Iris pigment epithelial cell (primary cell): ENCODE measurements at regions not wholly inside any gene's neighbourhood (a gene's known extent, or its start where the extent isn't known, plus 50 kb on each side); places are given as distances from the start of the nearest gene placed in this dataset.

Experiments
- DNase-seq: peaks from one replicate; pipeline ENCODE4 v3.0.0-alpha.2; 2011; ENCODE audit warnings: low read depth

- DNase-seq = no peak
These were observed 514.6 kb downstream of the ZNF608 start for GRCh38 chr5:124231802-124232201.

GRCh38 chr5:124231230-124231629 is 515.2 kb downstream of the ZNF608 start:
- DNase-seq = no peak

GRCh38 chr5:124230456-124230855 is 516.0 kb downstream of the ZNF608 start:
- DNase-seq = no peak

- DNase-seq = no peak
These were observed 517.1 kb downstream of the ZNF608 start for GRCh38 chr5:124229352-124229751.

GRCh38 chr5:124227914-124228313 is 518.5 kb downstream of the ZNF608 start:
- no peak for DNase-seq

- DNase-seq = no peak
These were observed 526.0 kb downstream of the ZNF608 start for GRCh38 chr5:124220418-124220817.

- DNase-seq = no peak
These were observed 533.5 kb downstream of the ZNF608 start for GRCh38 chr5:124212934-124213333.

- no peak for DNase-seq
These were observed 536.1 kb downstream of the ZNF608 start for GRCh38 chr5:124210111-124210910.

GRCh38 chr5:124207118-124207517 is 539.3 kb downstream of the ZNF608 start:
- DNase-seq = no peak

- no peak for DNase-seq
These were observed 539.9 kb downstream of the ZNF608 start for GRCh38 chr5:124206540-124206939.

- no peak for DNase-seq
These were observed 543.1 kb downstream of the ZNF608 start for GRCh38 chr5:124203303-124203702.

- DNase-seq = peak; percentile 1
These were observed 546.1 kb downstream of the ZNF608 start for GRCh38 chr5:124200381-124200780.

- DNase-seq = peak; percentile 1
These were observed 546.5 kb downstream of the ZNF608 start for GRCh38 chr5:124199893-124200292.

GRCh38 chr5:124195411-124195810 is 551.0 kb downstream of the ZNF608 start:
- DNase-seq = no peak

GRCh38 chr5:124194282-124194681 is 552.2 kb downstream of the ZNF608 start:
- DNase-seq = no peak

- peak; percentile 58 for DNase-seq
These were observed 553.1 kb downstream of the ZNF608 start for GRCh38 chr5:124193371-124193789.

- DNase-seq = no peak
These were observed 553.7 kb downstream of the ZNF608 start for GRCh38 chr5:124192716-124193115.

- no peak for DNase-seq
These were observed 560.7 kb downstream of the ZNF608 start for GRCh38 chr5:124185716-124186115.

- DNase-seq = no peak
These were observed 564.3 kb downstream of the ZNF608 start for GRCh38 chr5:124182133-124182532.

GRCh38 chr5:124180875-124181461 is 565.5 kb downstream of the ZNF608 start:
- DNase-seq = no peak

GRCh38 chr5:124180299-124180874 is 566.1 kb downstream of the ZNF608 start:
- no peak for DNase-seq

GRCh38 chr5:124179819-124180218 is 566.6 kb downstream of the ZNF608 start:
- no peak for DNase-seq

GRCh38 chr5:124178050-124178449 is 568.4 kb downstream of the ZNF608 start:
- no peak for DNase-seq
